SK-N-SH treated with all-trans-retinoic acid at 6 μM for 48 hours (cell line): ENCODE measurements at regions not wholly inside any gene's neighbourhood (a gene's known extent, or its start where the extent isn't known, plus 50 kb on each side); places are given as distances from the start of the nearest gene placed in this dataset.

ENCODE experiments used
- ATAC-seq: fragments of 200-7000 bp; cut with Tn5 transposase; 3 replicates; pipeline ENCODE4 v1.9.1; 2020; ENCODE audit warnings: mild to moderate bottlenecking, moderate library complexity
- BACH2 ChIP-seq: fragments of 250-450 bp; sonication (Bioruptor Pico); IDR thresholded peaks from 2 replicates; pipeline ENCODE4 v1.9.0; 2021; ENCODE audit warnings: mild to moderate bottlenecking, borderline replicate concordance
- CREB5 ChIP-seq: fragments of 250-450 bp; sonication (Bioruptor Pico); IDR thresholded peaks from 2 replicates; pipeline ENCODE4 v1.5.1; 2020; ENCODE audit warnings: low read depth, mild to moderate bottlenecking, moderate library complexity
- CSRNP3 ChIP-seq: fragments of 250-450 bp; sonication (Bioruptor Pico); IDR thresholded peaks from 2 replicates; pipeline ENCODE4 v1.5.1; 2021; ENCODE audit warnings: mild to moderate bottlenecking, moderate library complexity
- ESRRG ChIP-seq: fragments of 250-450 bp; sonication (Bioruptor Pico); IDR thresholded peaks from 2 replicates; pipeline ENCODE4 v1.6.1; 2021; ENCODE audit warnings: mild to moderate bottlenecking
- OSR1 ChIP-seq: fragments of 250-450 bp; sonication (Bioruptor Pico); IDR thresholded peaks from 2 replicates; pipeline ENCODE4 v1.8.0; 2022; ENCODE audit warnings: moderate library complexity, mild to moderate bottlenecking, inconsistent platforms
- POU6F1 ChIP-seq: fragments of 250-450 bp; sonication (Bioruptor Pico); IDR thresholded peaks from 2 replicates; pipeline ENCODE4 v1.8.0; 2021; ENCODE audit warnings: low read depth, mild to moderate bottlenecking, moderate library complexity, borderline replicate concordance
- PPARA ChIP-seq: fragments of 250-450 bp; sonication (Bioruptor Pico); IDR thresholded peaks from 2 replicates; pipeline ENCODE4 v1.5.0; 2020; ENCODE audit warnings: mild to moderate bottlenecking, borderline replicate concordance
- RARB ChIP-seq: fragments of 250-450 bp; sonication (Bioruptor Pico); IDR thresholded peaks from 2 replicates; pipeline ENCODE4 v1.8.0; 2021; ENCODE audit warnings: mild to moderate bottlenecking, moderate library complexity
- TCF4 ChIP-seq: fragments of 250-450 bp; sonication (Bioruptor Pico); IDR thresholded peaks from 2 replicates; pipeline ENCODE4 v1.8.0; 2021; ENCODE audit warnings: mild to moderate bottlenecking, moderate library complexity, borderline replicate concordance
- TOX ChIP-seq: fragments of 250-450 bp; sonication (Bioruptor Pico); IDR thresholded peaks from 2 replicates; pipeline ENCODE4 v1.8.0; 2021; ENCODE audit warnings: mild to moderate bottlenecking, moderate library complexity, borderline replicate concordance
- TSHZ2 ChIP-seq: fragments of 250-450 bp; sonication (Bioruptor Pico); IDR thresholded peaks from 2 replicates; pipeline ENCODE4 v1.5.0; 2020; ENCODE audit warnings: mild to moderate bottlenecking, moderate library complexity
- ZC3H10 ChIP-seq: fragments of 250-450 bp; sonication (Bioruptor Pico); IDR thresholded peaks from 2 replicates; pipeline ENCODE4 v1.5.1; 2021; ENCODE audit warnings: mild to moderate bottlenecking, moderate library complexity
- ZFP3 ChIP-seq: fragments of 250-450 bp; sonication (Bioruptor Pico); IDR thresholded peaks from 2 replicates; pipeline ENCODE4 v1.5.0; 2020; ENCODE audit warnings: mild to moderate bottlenecking, moderate library complexity
- ZNF565 ChIP-seq: fragments of 450-650 bp; formaldehyde crosslinking; conservative IDR thresholded peaks from 2 replicates; pipeline ENCODE4 v1.5.0; 2020; ENCODE audit warnings: low read depth, mild to moderate bottlenecking, moderate library complexity
- ZNF70 ChIP-seq: fragments of 450-650 bp; formaldehyde crosslinking; IDR thresholded peaks from 2 replicates; pipeline ENCODE4 v1.5.0; 2020; ENCODE audit warnings: mild to moderate bottlenecking, moderate library complexity
- ZNF8 ChIP-seq: fragments of 450-650 bp; formaldehyde crosslinking; IDR thresholded peaks from 2 replicates; pipeline ENCODE4 v1.5.0; 2020; ENCODE audit warnings: mild to moderate bottlenecking, moderate library complexity

GRCh38 chr10:36533861-36534260 is 591.5 kb upstream of the ANKRD30A start:
- no peak for ATAC-seq

GRCh38 chr10:36533316-36533715 is 592.1 kb upstream of the ANKRD30A start:
- TF ChIP-seq CSRNP3 (CRISPR knock-in tag) (no peak), CREB5 (no peak), TSHZ2 (CRISPR knock-in tag) (no peak), TCF4 (no peak), ZNF70 (CRISPR knock-in tag) (no peak), ZFP3 (CRISPR knock-in tag) (no peak), ESRRG (CRISPR knock-in tag) (no peak)
- TF ChIP-seq, all 23 proteins: peak for 0
- ATAC-seq: no peak

More at GRCh38 chr10:36533861-36534260, 591.5 kb upstream of the ANKRD30A start:
- TF ChIP-seq ZNF8 (CRISPR knock-in tag): no peak
- TF ChIP-seq ESRRG (CRISPR knock-in tag): no peak
- TF ChIP-seq PPARA: no peak
- no peak for TF ChIP-seq CREB5
- TF ChIP-seq OSR1 (CRISPR knock-in tag): no peak
- TF ChIP-seq TSHZ2 (CRISPR knock-in tag): no peak
- no peak for TF ChIP-seq CSRNP3 (CRISPR knock-in tag)
- no peak for TF ChIP-seq ZNF565
- no peak for TF ChIP-seq TCF4
- TF ChIP-seq, all 23 proteins: peak for 0

- no peak for ATAC-seq
- TF ChIP-seq TCF4 (no peak), TOX (CRISPR knock-in tag) (no peak), BACH2 (CRISPR knock-in tag) (no peak), POU6F1 (no peak), ZNF70 (CRISPR knock-in tag) (no peak), RARB (CRISPR knock-in tag) (no peak), CREB5 (no peak), ESRRG (CRISPR knock-in tag) (no peak), ZC3H10 (CRISPR knock-in tag) (no peak)
These were observed 593.8 kb upstream of the ANKRD30A start for GRCh38 chr10:36531621-36532020.
